T-helper 2 cell treated with Interferon-gamma antibody and Interleukin-4, amounts not matched to agents 100 ng/mL and 5 ng/mL, for 36 hours (primary cell): ENCODE measurements at regions not wholly inside any gene's neighbourhood (a gene's known extent, or its start where the extent isn't known, plus 50 kb on each side); places are given as distances from the start of the nearest gene placed in this dataset.

Experiments used
- intact Hi-C: fragments of 100-400 bp; cut with micrococcal nuclease; formaldehyde crosslinking; loops from one replicate; pipeline ENCODE4 v1.15.1; 2023

GRCh38 chr11:15378941-15379340 lies 264.2 kb downstream of the INSC start:
- intact Hi-C loops: no loop called here

GRCh38 chr11:15379483-15379882 lies 264.8 kb downstream of the INSC start:
- intact Hi-C loops: no loop called here

GRCh38 chr11:15390857-15391256 lies 276.1 kb downstream of the INSC start:
- intact Hi-C loops: no loop called here

- intact Hi-C loops: no loop called here
Measured at GRCh38 chr11:15396778-15397177, 282.1 kb downstream of the INSC start.

GRCh38 chr11:15406851-15407351 lies 292.2 kb downstream of the INSC start:
- intact Hi-C loops: no loop called here

- intact Hi-C loops: no loop called here
Measured at GRCh38 chr11:15412054-15412453, 297.3 kb downstream of the INSC start.

GRCh38 chr11:15418921-15419320 lies 304.2 kb downstream of the INSC start:
- intact Hi-C loops: no loop called here

GRCh38 chr11:15419696-15420095 lies 305.0 kb downstream of the INSC start:
- intact Hi-C loops: no loop called here

- intact Hi-C loops: no loop called here
Measured at GRCh38 chr11:15430381-15430780, 315.7 kb downstream of the INSC start.

GRCh38 chr11:15434529-15434928 lies 319.8 kb downstream of the INSC start:
- intact Hi-C loops: no loop called here

GRCh38 chr11:15446315-15446714 lies 331.6 kb downstream of the INSC start:
- intact Hi-C loops: no loop called here

- intact Hi-C loops: no loop called here
Measured at GRCh38 chr11:15446929-15447328, 332.2 kb downstream of the INSC start.

- intact Hi-C loops: no loop called here
Measured at GRCh38 chr11:15451713-15452112, 337.0 kb downstream of the INSC start.

GRCh38 chr11:15453211-15453765 lies 338.6 kb downstream of the INSC start:
- intact Hi-C loops: no loop called here

GRCh38 chr11:15468466-15468865 lies 353.7 kb downstream of the INSC start:
- intact Hi-C loops: no loop called here

- intact Hi-C loops: no loop called here
Measured at GRCh38 chr11:15471048-15471894, 356.5 kb downstream of the INSC start.

- intact Hi-C loops: no loop called here
Measured at GRCh38 chr11:15471895-15472799, 357.4 kb downstream of the INSC start.

- intact Hi-C loops: no loop called here
Measured at GRCh38 chr11:15473954-15474837, 359.5 kb downstream of the INSC start.

GRCh38 chr11:15476371-15476917 lies 361.7 kb downstream of the INSC start:
- intact Hi-C loops: no loop called here

GRCh38 chr11:15481871-15482270 lies 367.1 kb downstream of the INSC start:
- intact Hi-C loops: no loop called here

GRCh38 chr11:15483205-15483604 lies 368.5 kb downstream of the INSC start:
- intact Hi-C loops: no loop called here
